HG03060 (cell line): ENCODE measurements at regions not wholly inside any gene's neighbourhood (a gene's known extent, or its start where the extent isn't known, plus 50 kb on each side); places are given as distances from the start of the nearest gene placed in this dataset.

Experiments
- ATAC-seq: cut with Tn5 transposase; IDR thresholded peaks from one replicate; pipeline ENCODE4 v1.9.1; 2021; ENCODE audit warnings: low read depth, moderate number of reproducible peaks; ENCODE audit not compliant: unreplicated experiment

GRCh38 chr18:22108674-22109073, 60.7 kb upstream of the GATA6 start:
- ATAC-seq = no peak

GRCh38 chr18:22109535-22109934, 59.9 kb upstream of the GATA6 start:
- no peak for ATAC-seq

- no peak for ATAC-seq
Measured at GRCh38 chr18:22110461-22110924, 58.9 kb upstream of the GATA6 start.

- ATAC-seq = no peak
Measured at GRCh38 chr18:22112215-22112614, 57.2 kb upstream of the GATA6 start.

- no peak for ATAC-seq
Measured at GRCh38 chr18:22113144-22113844, 56.1 kb upstream of the GATA6 start.

- no peak for ATAC-seq
Measured at GRCh38 chr18:22114526-22115321, 54.7 kb upstream of the GATA6 start.

- ATAC-seq = no peak
Measured at GRCh38 chr18:22115573-22115972, 53.8 kb upstream of the GATA6 start.
